ENCODE measurements at regions not wholly inside any gene's neighbourhood (a gene's known extent, or its start where the extent isn't known, plus 50 kb on each side); places are given as distances from the start of the nearest gene placed in this dataset.

DNA sequence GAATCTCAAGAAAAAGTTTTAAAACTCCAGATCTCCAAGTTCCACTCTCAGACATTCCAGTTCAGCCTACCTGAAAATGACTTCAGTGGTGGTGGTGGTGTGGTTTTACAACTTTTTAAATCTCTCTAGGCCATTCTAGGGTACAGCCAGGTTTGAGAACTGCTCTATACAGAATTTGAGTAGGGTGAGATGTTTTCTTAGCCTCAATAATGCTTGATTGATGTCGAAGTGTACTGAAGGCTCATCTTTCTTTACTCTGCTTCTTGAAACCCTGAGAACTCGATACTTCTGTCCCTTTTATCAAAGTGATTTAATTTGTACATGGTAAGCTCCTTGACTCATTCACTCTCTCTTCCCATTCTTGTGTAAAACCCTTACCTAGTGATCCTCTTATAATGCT, 143.8 kb downstream of the FAM124B start:
- Mint-ChIP-seq H3K4me1 (ENCODE audit: low read depth, unreplicated experiment) (peaks cover 3% of the 10 kb centered on the region), H3K9me3 (ENCODE audit: unreplicated experiment) (no peaks in the 10 kb centered on the region), H3K36me3 (ENCODE audit: unreplicated experiment) (no peaks in the 10 kb centered on the region), H3K27ac (ENCODE audit: unreplicated experiment) (no peak overlapping the region), H3K27me3 (ENCODE audit: unreplicated experiment) (peaks cover 2% of the 10 kb centered on the region), H3K4me3 (ENCODE audit: unreplicated experiment) (no peak overlapping the region)
- DNase-seq = no peak
- TF ChIP-seq CTCF (IDR thresholded peaks at IDR 0.05; ENCODE audit: partially characterized antibody, unreplicated experiment) = no peak

- Mint-ChIP-seq H3K36me3 (ENCODE audit: unreplicated experiment) (no peaks in the 10 kb centered on the region), H3K27me3 (ENCODE audit: unreplicated experiment) (peaks cover 2% of the 10 kb centered on the region), H3K27ac (ENCODE audit: unreplicated experiment) (no peak overlapping the region), H3K9me3 (ENCODE audit: unreplicated experiment) (no peaks in the 10 kb centered on the region), H3K4me3 (ENCODE audit: unreplicated experiment) (no peak overlapping the region), H3K4me1 (ENCODE audit: low read depth, unreplicated experiment) (peaks cover 3% of the 10 kb centered on the region)
- TF ChIP-seq CTCF (IDR thresholded peaks at IDR 0.05; ENCODE audit: partially characterized antibody, unreplicated experiment) = no peak
- no peak for DNase-seq
Observed at GRCh38 chr2:224257156-224257555, 144.8 kb downstream of the FAM124B start.

GRCh38 chr2:224253464-224253863, 148.4 kb downstream of the FAM124B start:
- H3K4me3 Mint-ChIP-seq (ENCODE audit: unreplicated experiment) = no peak overlapping the region
- no peak overlapping the region for H3K27ac Mint-ChIP-seq (ENCODE audit: unreplicated experiment)
- no peak for DNase-seq
- no peaks in the 10 kb centered on the region for H3K4me1 Mint-ChIP-seq (ENCODE audit: low read depth, unreplicated experiment)
- no peak for TF ChIP-seq CTCF (IDR thresholded peaks at IDR 0.05; ENCODE audit: partially characterized antibody, unreplicated experiment)
- H3K36me3 Mint-ChIP-seq (ENCODE audit: unreplicated experiment) = no peaks in the 10 kb centered on the region
- H3K9me3 Mint-ChIP-seq (ENCODE audit: unreplicated experiment) = no peaks in the 10 kb centered on the region
- H3K27me3 Mint-ChIP-seq (ENCODE audit: unreplicated experiment) = no peaks in the 10 kb centered on the region

DNA sequence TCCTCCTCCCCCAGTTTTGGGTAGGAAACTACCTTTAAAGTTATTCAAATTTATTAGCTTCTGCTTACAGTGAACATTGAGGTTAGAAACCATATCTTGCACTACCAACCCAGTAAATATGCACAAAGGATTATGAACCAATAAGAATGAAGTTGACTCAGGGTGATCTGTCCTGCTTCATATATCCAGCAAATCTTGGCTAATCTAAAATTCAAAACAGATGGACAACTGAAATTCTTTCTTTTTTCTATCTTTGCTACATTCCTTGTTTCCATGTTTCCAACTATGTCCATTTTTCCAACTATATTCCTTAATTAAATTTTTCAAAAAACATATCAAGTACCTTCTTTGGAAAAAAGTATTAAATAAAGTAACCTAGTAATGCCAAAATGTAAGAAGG, 149.3 kb downstream of the FAM124B start:
- Mint-ChIP-seq H3K9me3 (ENCODE audit: unreplicated experiment) (no peaks in the 10 kb centered on the region), H3K36me3 (ENCODE audit: unreplicated experiment) (no peaks in the 10 kb centered on the region), H3K4me3 (ENCODE audit: unreplicated experiment) (no peak overlapping the region), H3K4me1 (ENCODE audit: low read depth, unreplicated experiment) (no peaks in the 10 kb centered on the region), H3K27ac (ENCODE audit: unreplicated experiment) (no peak overlapping the region), H3K27me3 (ENCODE audit: unreplicated experiment) (no peaks in the 10 kb centered on the region)
- no peak for DNase-seq
- TF ChIP-seq CTCF (IDR thresholded peaks at IDR 0.05; ENCODE audit: partially characterized antibody, unreplicated experiment) = no peak

DNA sequence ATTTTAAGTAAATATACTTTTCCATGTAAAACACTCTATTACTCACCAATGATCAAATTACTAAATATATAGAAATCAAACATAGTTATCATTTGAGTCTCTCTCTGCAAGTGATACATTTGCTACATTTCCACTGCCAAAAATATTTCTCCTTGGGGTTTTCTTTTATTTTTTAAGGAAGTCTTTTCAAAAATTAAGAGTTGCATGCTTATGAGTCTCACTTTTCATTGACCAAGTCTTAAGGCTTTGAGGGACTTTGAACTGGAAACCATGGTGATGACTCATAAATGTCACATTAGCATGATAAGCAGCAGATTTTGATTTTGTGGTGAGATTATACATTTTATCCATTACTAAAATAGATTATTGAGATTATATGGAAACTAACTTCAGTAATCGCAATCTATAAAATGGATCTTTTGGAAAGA, 152.9 kb downstream of the FAM124B start:
- Mint-ChIP-seq H3K4me3 (ENCODE audit: unreplicated experiment) (no peak overlapping the region), H3K27ac (ENCODE audit: unreplicated experiment) (no peak overlapping the region), H3K27me3 (ENCODE audit: unreplicated experiment) (no peaks in the 10 kb centered on the region), H3K9me3 (ENCODE audit: unreplicated experiment) (no peaks in the 10 kb centered on the region), H3K4me1 (ENCODE audit: low read depth, unreplicated experiment) (no peaks in the 10 kb centered on the region), H3K36me3 (ENCODE audit: unreplicated experiment) (no peaks in the 10 kb centered on the region)
- no peak for TF ChIP-seq CTCF (IDR thresholded peaks at IDR 0.05; ENCODE audit: partially characterized antibody, unreplicated experiment)
- no peak for DNase-seq

Measured in glutamatergic neuron (in vitro differentiated cells).